ENCODE measurements at regions not wholly inside any gene's neighbourhood (a gene's known extent, or its start where the extent isn't known, plus 50 kb on each side); places are given as distances from the start of the nearest gene placed in this dataset.
"Not testable (repeated sequence)": the region's sequence is repeated elsewhere in the genome, so short reads cannot be mapped to it uniquely, and the experiment has no call there.

- no peak for DNase-seq (ENCODE audit: low spot score)
These were observed 83.8 kb upstream of the MANSC4 start for GRCh38 chr12:27863839-27864238.

GRCh38 chr12:27861428-27862167, 81.6 kb upstream of the MANSC4 start:
- DNase-seq (ENCODE audit: low spot score): no peak

GRCh38 chr12:27859648-27860047, 79.6 kb upstream of the MANSC4 start:
- no peak for DNase-seq (ENCODE audit: low spot score)

GRCh38 chr12:27857006-27857405, 77.0 kb upstream of the MANSC4 start:
- DNase-seq (ENCODE audit: low spot score): not testable (repeated sequence)

- no peak for DNase-seq (ENCODE audit: low spot score)
These were observed 72.7 kb upstream of the MANSC4 start for GRCh38 chr12:27852742-27853141.

Data from CD4-positive, alpha-beta T cell treated with Interleukin-2 at 100 ng/mL for 4 hours (primary cell).